ENCODE measurements at regions not wholly inside any gene's neighbourhood (a gene's known extent, or its start where the extent isn't known, plus 50 kb on each side); places are given as distances from the start of the nearest gene placed in this dataset.

DNA sequence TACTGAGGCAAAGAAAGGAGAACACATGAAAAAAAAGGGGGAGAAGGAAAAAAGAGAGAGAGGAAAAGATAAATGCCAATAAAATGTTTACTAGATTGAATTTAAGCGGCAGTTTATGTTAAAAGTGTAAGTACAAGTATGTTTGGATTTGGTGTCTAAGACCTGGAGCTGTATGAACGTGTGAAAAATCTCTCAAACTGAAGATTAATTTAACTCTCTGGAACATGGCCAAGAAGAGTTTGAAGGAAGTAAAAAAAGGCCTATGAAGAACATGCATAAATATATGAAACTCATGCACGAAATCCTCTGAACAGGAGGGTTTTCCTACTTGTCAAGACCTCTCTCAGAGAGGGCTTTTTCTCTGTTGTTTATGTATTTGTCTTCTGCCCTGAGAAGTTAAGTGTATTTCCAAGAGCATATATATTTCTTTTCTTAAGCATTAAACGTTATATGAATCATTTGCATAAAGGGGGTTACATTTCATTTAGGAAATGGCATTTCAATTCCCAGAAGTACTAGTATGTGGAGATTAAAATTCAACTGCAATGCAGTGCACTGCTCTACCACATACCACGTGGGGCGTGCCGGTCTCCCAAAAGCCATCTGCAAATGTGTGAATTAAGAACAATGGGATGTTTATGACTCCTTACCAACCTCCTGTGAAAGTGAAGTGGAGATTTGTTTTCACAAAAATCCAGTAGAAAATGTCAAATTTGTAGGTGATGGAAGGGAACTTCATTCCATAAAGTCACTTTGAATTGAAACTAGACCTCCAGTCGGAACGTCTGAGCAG lies 281.1 kb upstream of the TRIB2 start:
- no peak for TF ChIP-seq EZH2 (IDR thresholded peaks at IDR 0.05; ENCODE audit: borderline replicate concordance, low read depth, low read length, severe bottlenecking)
- TF ChIP-seq, protein P1, sequence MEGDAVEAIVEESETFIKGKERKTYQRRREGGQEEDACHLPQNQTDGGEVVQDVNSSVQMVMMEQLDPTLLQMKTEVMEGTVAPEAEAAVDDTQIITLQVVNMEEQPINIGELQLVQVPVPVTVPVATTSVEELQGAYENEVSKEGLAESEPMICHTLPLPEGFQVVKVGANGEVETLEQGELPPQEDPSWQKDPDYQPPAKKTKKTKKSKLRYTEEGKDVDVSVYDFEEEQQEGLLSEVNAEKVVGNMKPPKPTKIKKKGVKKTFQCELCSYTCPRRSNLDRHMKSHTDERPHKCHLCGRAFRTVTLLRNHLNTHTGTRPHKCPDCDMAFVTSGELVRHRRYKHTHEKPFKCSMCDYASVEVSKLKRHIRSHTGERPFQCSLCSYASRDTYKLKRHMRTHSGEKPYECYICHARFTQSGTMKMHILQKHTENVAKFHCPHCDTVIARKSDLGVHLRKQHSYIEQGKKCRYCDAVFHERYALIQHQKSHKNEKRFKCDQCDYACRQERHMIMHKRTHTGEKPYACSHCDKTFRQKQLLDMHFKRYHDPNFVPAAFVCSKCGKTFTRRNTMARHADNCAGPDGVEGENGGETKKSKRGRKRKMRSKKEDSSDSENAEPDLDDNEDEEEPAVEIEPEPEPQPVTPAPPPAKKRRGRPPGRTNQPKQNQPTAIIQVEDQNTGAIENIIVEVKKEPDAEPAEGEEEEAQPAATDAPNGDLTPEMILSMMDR (IDR thresholded peaks at IDR 0.05; ENCODE audit: borderline replicate concordance, extremely low read depth, low read length, poor library complexity, severe bottlenecking), result peak; percentile 4
